ENCODE measurements at regions not wholly inside any gene's neighbourhood (a gene's known extent, or its start where the extent isn't known, plus 50 kb on each side); places are given as distances from the start of the nearest gene placed in this dataset.

- H3K36me3 ChIP-seq (ENCODE audit: low read length), result no peaks in the 10 kb centered on the region
These were observed 78.1 kb downstream of the ASB9 start for GRCh38 chrX:15191830-15192229.

GRCh38 chrX:15188039-15188438 is 81.8 kb downstream of the ASB9 start:
- TF ChIP-seq, protein P1, sequence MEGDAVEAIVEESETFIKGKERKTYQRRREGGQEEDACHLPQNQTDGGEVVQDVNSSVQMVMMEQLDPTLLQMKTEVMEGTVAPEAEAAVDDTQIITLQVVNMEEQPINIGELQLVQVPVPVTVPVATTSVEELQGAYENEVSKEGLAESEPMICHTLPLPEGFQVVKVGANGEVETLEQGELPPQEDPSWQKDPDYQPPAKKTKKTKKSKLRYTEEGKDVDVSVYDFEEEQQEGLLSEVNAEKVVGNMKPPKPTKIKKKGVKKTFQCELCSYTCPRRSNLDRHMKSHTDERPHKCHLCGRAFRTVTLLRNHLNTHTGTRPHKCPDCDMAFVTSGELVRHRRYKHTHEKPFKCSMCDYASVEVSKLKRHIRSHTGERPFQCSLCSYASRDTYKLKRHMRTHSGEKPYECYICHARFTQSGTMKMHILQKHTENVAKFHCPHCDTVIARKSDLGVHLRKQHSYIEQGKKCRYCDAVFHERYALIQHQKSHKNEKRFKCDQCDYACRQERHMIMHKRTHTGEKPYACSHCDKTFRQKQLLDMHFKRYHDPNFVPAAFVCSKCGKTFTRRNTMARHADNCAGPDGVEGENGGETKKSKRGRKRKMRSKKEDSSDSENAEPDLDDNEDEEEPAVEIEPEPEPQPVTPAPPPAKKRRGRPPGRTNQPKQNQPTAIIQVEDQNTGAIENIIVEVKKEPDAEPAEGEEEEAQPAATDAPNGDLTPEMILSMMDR (IDR thresholded peaks at IDR 0.05; ENCODE audit: insufficient read depth, low read length, poor library complexity, severe bottlenecking), result no peak
- no peak for TF ChIP-seq EZH2phosphoT487 (conservative IDR thresholded peaks at IDR 0.05; ENCODE audit: low read length)
- Histone ChIP-seq H2AFZ (ENCODE audit: low read depth, low read length, severe bottlenecking) (no peak overlapping the region), H3K27ac (ENCODE audit: low read depth, low read length) (no peak overlapping the region), H3K4me3 (ENCODE audit: insufficient read depth, low read length, poor library complexity, severe bottlenecking) (no peak overlapping the region), H3F3A (ENCODE audit: insufficient read depth) (no peaks in the 10 kb centered on the region), H3K4me2 (ENCODE audit: low read depth, low read length, poor library complexity, severe bottlenecking) (no peak overlapping the region), H3K9ac (ENCODE audit: low read length) (no peak overlapping the region), H3K9me2 (replicated peaks; ENCODE audit: insufficient read depth, low read length) (no peaks in the 10 kb centered on the region), H3K36me3 (ENCODE audit: low read length) (no peaks in the 10 kb centered on the region), H3K27me3 (ENCODE audit: low read length) (no peaks in the 10 kb centered on the region), H3K79me2 (ENCODE audit: insufficient read depth, low read length) (no peaks in the 10 kb centered on the region), H4K20me1 (ENCODE audit: low read depth, low read length) (no peaks in the 10 kb centered on the region), H3K9me3 (ENCODE audit: insufficient read depth, low read length) (no peaks in the 10 kb centered on the region)

More at GRCh38 chrX:15191830-15192229, 78.1 kb downstream of the ASB9 start:
- Histone ChIP-seq H3K79me2 (ENCODE audit: insufficient read depth, low read length) (no peaks in the 10 kb centered on the region), H3K27ac (ENCODE audit: low read depth, low read length) (no peak overlapping the region), H2AFZ (ENCODE audit: low read depth, low read length, severe bottlenecking) (no peak overlapping the region), H3K27me3 (ENCODE audit: low read length) (no peaks in the 10 kb centered on the region), H3K9me2 (replicated peaks; ENCODE audit: insufficient read depth, low read length) (no peaks in the 10 kb centered on the region), H3K9me3 (ENCODE audit: insufficient read depth, low read length) (no peaks in the 10 kb centered on the region), H3F3A (ENCODE audit: insufficient read depth) (no peaks in the 10 kb centered on the region), H4K20me1 (ENCODE audit: low read depth, low read length) (no peaks in the 10 kb centered on the region), H3K4me2 (ENCODE audit: low read depth, low read length, poor library complexity, severe bottlenecking) (no peak overlapping the region), H3K9ac (ENCODE audit: low read length) (no peak overlapping the region), H3K4me3 (ENCODE audit: insufficient read depth, low read length, poor library complexity, severe bottlenecking) (no peak overlapping the region)
- TF ChIP-seq, protein P1 (IDR thresholded peaks at IDR 0.05; ENCODE audit: insufficient read depth, low read length, poor library complexity, severe bottlenecking), result no peak
- TF ChIP-seq EZH2phosphoT487 (conservative IDR thresholded peaks at IDR 0.05; ENCODE audit: low read length), result no peak

DNA sequence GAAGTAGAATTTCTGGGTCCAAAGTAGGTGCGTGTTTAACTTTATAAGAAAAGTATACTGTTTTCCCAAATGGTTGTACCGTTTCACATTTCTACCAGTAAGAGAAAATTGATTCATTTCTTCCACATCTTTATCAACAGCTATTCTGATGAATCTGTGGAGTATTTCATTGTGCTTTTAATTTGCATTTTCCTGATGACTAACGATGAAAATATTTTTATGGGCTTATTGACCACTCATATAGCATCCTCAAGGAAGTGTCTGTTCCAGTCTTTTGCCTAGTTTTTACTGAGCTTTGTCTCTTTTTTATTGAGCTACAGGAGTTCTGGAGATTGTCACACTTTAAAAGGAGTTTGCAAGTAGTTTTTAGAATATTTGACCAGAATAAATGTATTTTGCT is 92.6 kb downstream of the ASB9 start:
- Histone ChIP-seq H3K9me3 (ENCODE audit: insufficient read depth, low read length) (no peaks in the 10 kb centered on the region), H3K36me3 (ENCODE audit: low read length) (no peaks in the 10 kb centered on the region), H3K27me3 (ENCODE audit: low read length) (no peaks in the 10 kb centered on the region), H3K27ac (ENCODE audit: low read depth, low read length) (no peak overlapping the region), H3K9ac (ENCODE audit: low read length) (no peak overlapping the region), H3K4me2 (ENCODE audit: low read depth, low read length, poor library complexity, severe bottlenecking) (no peak overlapping the region), H3K79me2 (ENCODE audit: insufficient read depth, low read length) (no peaks in the 10 kb centered on the region), H3F3A (ENCODE audit: insufficient read depth) (no peaks in the 10 kb centered on the region), H4K20me1 (ENCODE audit: low read depth, low read length) (no peaks in the 10 kb centered on the region), H3K9me2 (replicated peaks; ENCODE audit: insufficient read depth, low read length) (no peaks in the 10 kb centered on the region), H3K4me3 (ENCODE audit: insufficient read depth, low read length, poor library complexity, severe bottlenecking) (no peak overlapping the region), H2AFZ (ENCODE audit: low read depth, low read length, severe bottlenecking) (no peak overlapping the region)
- TF ChIP-seq, protein P1 (IDR thresholded peaks at IDR 0.05; ENCODE audit: insufficient read depth, low read length, poor library complexity, severe bottlenecking), result no peak

GRCh38 chrX:15173411-15173810 is 96.5 kb downstream of the ASB9 start:
- H2AFZ ChIP-seq (ENCODE audit: low read depth, low read length, severe bottlenecking), result no peak overlapping the region
- H4K20me1 ChIP-seq (ENCODE audit: low read depth, low read length), result no peaks in the 10 kb centered on the region
- no peaks in the 10 kb centered on the region for H3F3A ChIP-seq (ENCODE audit: insufficient read depth)
- H3K27ac ChIP-seq (ENCODE audit: low read depth, low read length), result no peak overlapping the region
- H3K9me3 ChIP-seq (ENCODE audit: insufficient read depth, low read length), result no peaks in the 10 kb centered on the region
- H3K36me3 ChIP-seq (ENCODE audit: low read length), result no peaks in the 10 kb centered on the region
- H3K79me2 ChIP-seq (ENCODE audit: insufficient read depth, low read length), result no peaks in the 10 kb centered on the region
- H3K4me3 ChIP-seq (ENCODE audit: insufficient read depth, low read length, poor library complexity, severe bottlenecking), result no peak overlapping the region
- no peak overlapping the region for H3K4me2 ChIP-seq (ENCODE audit: low read depth, low read length, poor library complexity, severe bottlenecking)
- TF ChIP-seq EZH2phosphoT487 (conservative IDR thresholded peaks at IDR 0.05; ENCODE audit: low read length), result no peak
- TF ChIP-seq, protein P1 (IDR thresholded peaks at IDR 0.05; ENCODE audit: insufficient read depth, low read length, poor library complexity, severe bottlenecking), result no peak
- no peaks in the 10 kb centered on the region for H3K9me2 ChIP-seq (replicated peaks; ENCODE audit: insufficient read depth, low read length)
- no peak overlapping the region for H3K9ac ChIP-seq (ENCODE audit: low read length)
- no peaks in the 10 kb centered on the region for H3K27me3 ChIP-seq (ENCODE audit: low read length)

All from SU-DHL-6 (cell line).